Endothelial cell of hepatic sinusoid (primary cell): ENCODE measurements at regions not wholly inside any gene's neighbourhood (a gene's known extent, or its start where the extent isn't known, plus 50 kb on each side); places are given as distances from the start of the nearest gene placed in this dataset.

Source experiments
- in situ Hi-C: cut with HindIII; loops from 2 replicates; pipeline ENCODE4 v1.10.0; 2017; ENCODE audit warnings: low sequenced_read_pairs

- in situ Hi-C loops = no loop called here
These were observed 373.1 kb downstream of the CMPK2 start for GRCh38 chr2:6492573-6492972.

GRCh38 chr2:6493266-6493665 is 372.4 kb downstream of the CMPK2 start:
- in situ Hi-C loops = no loop called here

- in situ Hi-C loops = no loop called here
These were observed 372.0 kb downstream of the CMPK2 start for GRCh38 chr2:6493669-6494068.

GRCh38 chr2:6495466-6495865 is 370.2 kb downstream of the CMPK2 start:
- in situ Hi-C loops = no loop called here

- in situ Hi-C loops = no loop called here
These were observed 369.3 kb downstream of the CMPK2 start for GRCh38 chr2:6496376-6496775.

GRCh38 chr2:6497048-6497447 is 368.7 kb downstream of the CMPK2 start:
- in situ Hi-C loops = no loop called here

GRCh38 chr2:6498841-6499240 is 366.9 kb downstream of the CMPK2 start:
- in situ Hi-C loops = no loop called here

GRCh38 chr2:6499691-6500090 is 366.0 kb downstream of the CMPK2 start:
- in situ Hi-C loops = no loop called here

- in situ Hi-C loops = no loop called here
These were observed 359.3 kb downstream of the CMPK2 start for GRCh38 chr2:6506361-6506794.

GRCh38 chr2:6506859-6507258 is 358.8 kb downstream of the CMPK2 start:
- in situ Hi-C loops = no loop called here

- in situ Hi-C loops = no loop called here
These were observed 355.2 kb downstream of the CMPK2 start for GRCh38 chr2:6510532-6510931.

- in situ Hi-C loops = no loop called here
These were observed 353.1 kb downstream of the CMPK2 start for GRCh38 chr2:6512589-6512988.

GRCh38 chr2:6516674-6517073 is 349.0 kb downstream of the CMPK2 start:
- in situ Hi-C loops = no loop called here

GRCh38 chr2:6518361-6518760 is 347.3 kb downstream of the CMPK2 start:
- in situ Hi-C loops = no loop called here

- in situ Hi-C loops = no loop called here
These were observed 342.2 kb downstream of the CMPK2 start for GRCh38 chr2:6523476-6523875.

- in situ Hi-C loops = no loop called here
These were observed 340.8 kb downstream of the CMPK2 start for GRCh38 chr2:6524691-6525474.

GRCh38 chr2:6525475-6525964 is 340.2 kb downstream of the CMPK2 start:
- in situ Hi-C loops = no loop called here

GRCh38 chr2:6526093-6526824 is 339.4 kb downstream of the CMPK2 start:
- in situ Hi-C loops = no loop called here

GRCh38 chr2:6531304-6531703 is 334.4 kb downstream of the CMPK2 start:
- in situ Hi-C loops = no loop called here

- in situ Hi-C loops = no loop called here
These were observed 330.1 kb downstream of the CMPK2 start for GRCh38 chr2:6535572-6535971.

- in situ Hi-C loops = no loop called here
These were observed 327.1 kb downstream of the CMPK2 start for GRCh38 chr2:6538607-6539006.

GRCh38 chr2:6545336-6545735 is 320.4 kb downstream of the CMPK2 start:
- in situ Hi-C loops = no loop called here
